ENCODE measurements at regions not wholly inside any gene's neighbourhood (a gene's known extent, or its start where the extent isn't known, plus 50 kb on each side); places are given as distances from the start of the nearest gene placed in this dataset.

DNA sequence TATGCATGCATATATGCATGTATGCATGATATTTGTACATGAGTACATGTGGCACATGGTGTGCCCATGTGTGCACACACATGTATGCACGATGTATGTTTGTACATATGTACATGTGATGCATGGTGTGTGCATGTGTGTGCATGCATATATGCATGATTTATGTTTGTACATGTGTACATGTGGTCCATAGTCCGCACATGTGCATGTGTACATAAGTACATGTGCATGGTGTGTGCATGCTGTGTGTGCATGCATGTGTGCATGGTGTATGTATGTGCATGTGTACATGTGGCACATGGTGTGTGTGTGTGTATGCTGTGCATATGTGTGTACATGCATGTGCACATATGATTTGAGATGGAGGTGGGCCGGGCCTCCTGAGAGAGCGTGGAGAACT is 384.2 kb downstream of the TYW1 start:
- ATAC-seq, result no peak
- no peak for DNase-seq
- TF ChIP-seq, protein P1, sequence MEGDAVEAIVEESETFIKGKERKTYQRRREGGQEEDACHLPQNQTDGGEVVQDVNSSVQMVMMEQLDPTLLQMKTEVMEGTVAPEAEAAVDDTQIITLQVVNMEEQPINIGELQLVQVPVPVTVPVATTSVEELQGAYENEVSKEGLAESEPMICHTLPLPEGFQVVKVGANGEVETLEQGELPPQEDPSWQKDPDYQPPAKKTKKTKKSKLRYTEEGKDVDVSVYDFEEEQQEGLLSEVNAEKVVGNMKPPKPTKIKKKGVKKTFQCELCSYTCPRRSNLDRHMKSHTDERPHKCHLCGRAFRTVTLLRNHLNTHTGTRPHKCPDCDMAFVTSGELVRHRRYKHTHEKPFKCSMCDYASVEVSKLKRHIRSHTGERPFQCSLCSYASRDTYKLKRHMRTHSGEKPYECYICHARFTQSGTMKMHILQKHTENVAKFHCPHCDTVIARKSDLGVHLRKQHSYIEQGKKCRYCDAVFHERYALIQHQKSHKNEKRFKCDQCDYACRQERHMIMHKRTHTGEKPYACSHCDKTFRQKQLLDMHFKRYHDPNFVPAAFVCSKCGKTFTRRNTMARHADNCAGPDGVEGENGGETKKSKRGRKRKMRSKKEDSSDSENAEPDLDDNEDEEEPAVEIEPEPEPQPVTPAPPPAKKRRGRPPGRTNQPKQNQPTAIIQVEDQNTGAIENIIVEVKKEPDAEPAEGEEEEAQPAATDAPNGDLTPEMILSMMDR (IDR thresholded peaks at IDR 0.05), result no peak
- Histone ChIP-seq H3K4me1 (no peaks in the 10 kb centered on the region), H3K27me3 (no peaks in the 10 kb centered on the region), H3K4me3 (no peak overlapping the region), H3K36me3 (no peaks in the 10 kb centered on the region), H3K27ac (no peak overlapping the region), H3K9me3 (no peaks in the 10 kb centered on the region)
- intact Hi-C loops (cut with DNase I), result no loop called here

DNA sequence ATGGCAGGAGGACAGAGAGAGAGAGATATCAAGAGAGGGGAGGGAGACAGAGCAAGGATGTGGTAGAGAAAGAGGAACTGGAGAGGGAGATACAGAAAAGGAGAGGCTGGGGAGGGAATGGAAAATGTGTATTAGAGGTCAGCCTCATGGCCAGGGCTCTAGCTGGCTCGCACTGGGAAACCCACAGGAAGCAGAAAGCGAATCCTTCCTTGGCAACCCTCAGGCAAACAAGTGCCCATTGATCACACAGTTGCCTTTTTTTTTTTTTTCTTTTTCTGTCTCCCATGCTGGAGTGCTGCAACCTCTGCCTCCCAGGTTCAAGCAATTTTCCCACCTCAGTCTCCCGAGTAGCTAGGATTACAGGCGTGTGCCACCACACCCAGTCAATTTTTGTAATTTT is 391.2 kb downstream of the TYW1 start:
- DNase-seq, result no peak
- Histone ChIP-seq H3K4me3 (no peak overlapping the region), H3K36me3 (no peaks in the 10 kb centered on the region), H3K27me3 (peaks cover 0 to 21% of the 10 kb centered on the region in 2 donors), H3K4me1 (no peaks in the 10 kb centered on the region), H3K9me3 (no peaks in the 10 kb centered on the region), H3K27ac (no peak overlapping the region)
- intact Hi-C loops (cut with DNase I), result no loop called here
- TF ChIP-seq, protein P1 (IDR thresholded peaks at IDR 0.05), result no peak
- no peak for ATAC-seq

DNA sequence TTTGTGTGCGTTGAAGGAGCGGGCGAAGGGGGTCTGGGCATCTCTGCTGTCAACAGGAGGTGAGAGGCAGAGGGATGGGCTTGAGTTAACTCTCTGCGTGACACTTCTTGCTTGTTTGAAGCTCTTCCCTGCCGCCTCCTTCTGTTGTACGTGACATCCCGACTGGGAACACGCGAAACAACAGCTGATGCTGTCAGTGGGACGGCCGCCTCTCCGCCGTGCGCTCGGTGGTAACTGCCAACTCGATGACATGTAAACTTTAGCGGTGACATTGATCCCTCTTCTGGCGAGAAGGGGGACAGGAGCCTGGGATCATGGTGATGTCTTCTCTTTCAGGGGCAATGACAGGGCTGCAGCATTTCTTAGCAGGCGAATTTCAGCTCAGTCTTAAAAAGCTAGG is 394.5 kb downstream of the TYW1 start:
- intact Hi-C loops (cut with DNase I), result no loop called here
- Histone ChIP-seq H3K27ac (no peak overlapping the region), H3K9me3 (no peaks in the 10 kb centered on the region), H3K36me3 (no peaks in the 10 kb centered on the region), H3K4me3 (no peak overlapping the region), H3K27me3 (peaks cover 0 to 24% of the 10 kb centered on the region in 2 donors), H3K4me1 (no peaks in the 10 kb centered on the region)
- ATAC-seq (no peak), DNase-seq (no peak)
- TF ChIP-seq, protein P1 (IDR thresholded peaks at IDR 0.05), result no peak

DNA sequence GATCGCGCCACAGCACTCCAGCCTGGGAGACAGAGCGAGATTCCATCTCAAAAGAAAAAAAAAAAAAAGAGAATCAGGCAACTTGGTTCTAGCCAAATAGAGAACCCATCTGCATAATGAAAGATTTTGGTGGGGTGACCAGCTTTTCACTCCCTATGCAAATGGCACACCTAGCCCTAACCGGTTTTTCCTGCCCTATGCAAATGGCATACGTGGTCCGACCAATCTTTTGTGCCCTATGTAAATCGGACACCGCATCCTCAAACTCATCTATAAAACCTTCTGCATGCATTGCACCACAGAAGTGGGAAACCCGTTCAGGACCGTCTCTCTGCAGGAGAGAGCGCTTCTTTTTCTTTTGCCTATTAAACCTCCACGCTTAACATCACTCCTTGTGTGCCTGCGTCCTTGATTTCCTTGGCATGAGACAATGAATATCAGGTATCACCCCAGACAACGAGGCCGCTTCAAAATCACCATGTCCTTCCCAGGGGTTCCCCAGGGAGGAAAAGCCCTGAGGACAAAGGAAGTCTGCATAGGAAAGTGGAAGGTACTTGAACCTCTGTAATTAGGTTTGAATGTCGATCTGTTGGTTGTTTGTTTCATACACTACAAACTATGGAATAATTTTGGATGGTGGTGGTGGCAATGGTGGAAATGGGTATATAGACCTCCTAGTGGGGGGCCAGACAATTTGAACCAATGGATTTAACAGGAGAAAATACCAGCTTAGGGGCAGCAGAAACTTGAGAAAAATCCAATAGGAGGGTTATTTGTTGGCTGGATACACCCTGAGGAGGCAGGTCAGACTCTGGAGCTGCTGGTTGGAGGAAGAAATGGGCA is 396.2 kb downstream of the TYW1 start:
- H3K4me3 ChIP-seq, result no peak overlapping the region
- H3K27ac ChIP-seq, result no peak overlapping the region
- DNase-seq, result no peak
- TF ChIP-seq, protein P1 (IDR thresholded peaks at IDR 0.05), result no peak
- no peaks in the 10 kb centered on the region for H3K4me1 ChIP-seq
- ATAC-seq, result no peak
- peaks cover 0 to 8% of the 10 kb centered on the region in 2 donors for H3K9me3 ChIP-seq
- H3K36me3 ChIP-seq, result no peaks in the 10 kb centered on the region
- peaks cover 0 to 24% of the 10 kb centered on the region in 2 donors for H3K27me3 ChIP-seq
- intact Hi-C loops (cut with DNase I), result no loop called here

DNA sequence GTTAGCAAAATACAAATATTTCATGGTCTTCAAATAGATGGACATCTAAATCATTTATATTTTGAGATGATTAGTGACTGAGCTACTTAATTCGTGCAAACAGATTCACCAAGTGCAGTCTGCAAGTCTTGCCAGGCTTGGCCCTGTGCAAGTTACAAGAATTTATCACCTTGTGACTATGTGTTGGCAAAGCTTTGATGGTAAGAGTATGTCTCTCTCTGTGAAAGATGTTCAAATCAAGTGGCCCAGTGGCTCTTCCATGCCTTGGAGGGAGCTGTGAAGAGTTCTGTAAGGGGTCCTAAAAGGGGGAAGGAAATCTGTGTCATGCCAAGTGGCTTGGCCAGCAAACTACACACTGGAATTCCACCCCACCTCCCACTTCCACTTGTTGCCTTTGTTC is 397.3 kb downstream of the TYW1 start:
- TF ChIP-seq, protein P1 (IDR thresholded peaks at IDR 0.05), result no peak
- DNase-seq, result no peak
- Histone ChIP-seq H3K36me3 (no peaks in the 10 kb centered on the region), H3K4me1 (no peaks in the 10 kb centered on the region), H3K4me3 (no peak overlapping the region), H3K27me3 (peaks cover 0 to 24% of the 10 kb centered on the region in 2 donors), H3K9me3 (peaks cover 0 to 19% of the 10 kb centered on the region in 2 donors), H3K27ac (no peak overlapping the region)
- ATAC-seq, result no peak
- intact Hi-C loops (cut with DNase I), result no loop called here
